Loucy (cell line): ENCODE measurements at regions not wholly inside any gene's neighbourhood (a gene's known extent, or its start where the extent isn't known, plus 50 kb on each side); places are given as distances from the start of the nearest gene placed in this dataset.

ENCODE experiments used
- CTCF ChIP-seq: fragments of 200-600 bp; sonication (generic); conservative IDR thresholded peaks from 2 replicates; pipeline ENCODE4 v1.5.1; 2014; ENCODE audit warnings: mild to moderate bottlenecking, antibody characterized with exemption, low read length
- EZH2phosphoT487 ChIP-seq: fragments of 200-600 bp; IDR thresholded peaks from 2 replicates; pipeline ENCODE4 v1.6.1; 2018; ENCODE audit warnings: antibody characterized with exemption, mild to moderate bottlenecking, moderate library complexity, borderline replicate concordance

- TF ChIP-seq CTCF (no peak), EZH2phosphoT487 (no peak)
Observed at GRCh38 chr7:70867513-70867912, 264.4 kb upstream of the GALNT17 start.
